Non-pigmented ciliary epithelial cell (primary cell): ENCODE measurements at regions not wholly inside any gene's neighbourhood (a gene's known extent, or its start where the extent isn't known, plus 50 kb on each side); places are given as distances from the start of the nearest gene placed in this dataset.
"Not testable (repeated sequence)": the region's sequence is repeated elsewhere in the genome, so short reads cannot be mapped to it uniquely, and the experiment has no call there.

Experiments
- DNase-seq: peaks from one replicate; pipeline ENCODE4 v3.0.0-alpha.2; 2010; ENCODE audit warnings: low read depth

DNA sequence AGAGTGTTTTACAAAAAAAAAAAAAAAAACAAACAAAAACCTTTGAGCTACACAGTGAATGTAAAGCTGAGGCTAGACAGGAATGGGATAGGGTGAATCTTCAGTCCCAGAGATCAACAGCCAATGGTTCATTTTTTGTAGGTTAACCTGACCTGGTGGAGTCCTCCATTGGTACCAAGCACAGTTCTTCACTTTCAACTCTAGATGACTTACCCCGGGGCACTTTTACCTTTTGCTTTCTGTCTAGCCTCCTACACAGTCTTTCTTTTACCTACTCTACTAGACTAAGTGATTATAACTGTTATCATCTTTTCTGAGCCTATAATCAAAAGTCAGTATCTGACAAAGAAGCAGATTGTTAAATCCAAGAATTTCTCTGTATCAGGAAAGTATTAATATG, 50.9 kb downstream of the ANXA2R start:
- no peak for DNase-seq

DNA sequence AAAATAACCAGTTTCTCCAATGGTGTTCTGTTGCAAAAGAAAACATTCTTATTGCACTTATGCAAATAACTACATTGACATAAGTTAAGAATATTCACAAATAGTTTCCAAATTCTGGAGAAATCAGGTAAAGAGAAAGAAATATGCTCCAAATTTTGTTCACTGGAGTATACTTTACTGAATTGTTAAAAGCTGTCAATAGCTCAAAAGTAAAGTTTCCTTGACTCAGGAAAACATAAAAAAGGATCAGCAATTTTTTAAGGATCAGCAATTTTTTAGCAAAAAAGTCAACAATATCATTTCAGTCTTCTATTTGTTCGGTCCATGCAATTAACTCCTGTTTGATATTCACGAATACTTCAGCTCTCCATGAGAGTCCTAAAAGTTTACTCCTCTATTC, 51.6 kb downstream of the ANXA2R start:
- DNase-seq = no peak

DNA sequence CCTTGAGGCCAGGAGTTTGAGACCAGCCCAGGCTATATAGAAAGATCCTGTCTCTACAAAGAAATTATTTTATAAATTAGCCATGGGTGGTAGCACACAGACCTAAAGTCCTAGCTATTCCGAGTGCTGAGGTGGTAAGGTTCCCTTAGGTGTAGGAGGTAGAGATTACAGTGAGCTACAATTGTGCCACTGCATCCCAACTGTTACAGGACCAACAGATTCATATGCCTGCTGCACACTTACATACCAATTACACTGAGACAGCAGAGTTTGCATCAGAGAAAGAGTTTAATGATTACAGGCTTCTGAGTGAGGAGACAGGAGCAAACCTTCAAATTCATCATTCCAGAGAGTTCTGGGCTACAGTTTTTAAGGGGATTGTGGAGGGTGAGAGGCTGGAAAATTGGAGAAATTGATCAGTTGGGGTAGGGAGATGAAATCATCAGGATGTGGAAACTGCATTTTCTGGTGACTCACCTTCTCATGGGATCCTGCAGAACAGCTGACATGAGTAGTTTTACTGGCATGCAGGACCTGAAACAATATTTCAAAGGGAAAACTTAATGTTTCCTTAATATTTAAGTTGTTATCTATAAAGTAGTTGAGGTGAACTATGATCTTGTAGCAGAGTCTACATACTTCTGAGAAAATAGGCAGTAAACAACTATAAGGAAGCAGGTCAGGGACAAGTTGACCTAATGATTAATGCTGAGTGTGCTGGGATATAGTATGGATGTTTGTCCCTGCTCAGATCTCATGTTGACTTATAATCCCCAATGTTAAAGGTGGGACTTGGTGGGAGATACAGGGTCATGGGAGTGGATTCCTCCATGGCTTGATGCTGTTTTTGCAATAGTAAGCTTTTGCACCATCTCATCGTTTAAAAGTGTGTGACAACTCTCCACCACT, 54.7 kb downstream of the ANXA2R start:
- DNase-seq = no peak

DNA sequence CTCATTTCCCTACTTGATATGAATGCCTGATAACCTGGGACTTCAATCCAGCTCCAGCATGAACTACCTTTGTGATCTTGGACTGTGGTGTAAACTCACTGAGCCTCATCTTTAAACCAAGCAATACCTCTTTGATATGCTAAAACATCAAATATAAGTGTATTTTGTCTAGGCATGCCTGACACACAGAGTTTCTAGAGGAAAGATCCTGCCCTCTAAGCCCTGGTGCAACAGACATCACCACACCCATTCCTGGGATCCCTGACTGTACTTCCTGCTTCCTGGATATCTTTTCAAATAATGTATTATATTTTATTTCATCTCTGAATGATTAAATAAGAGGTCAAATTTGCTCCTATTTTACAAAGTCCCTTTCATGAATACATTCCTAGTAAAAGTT, 55.8 kb downstream of the ANXA2R start:
- no peak for DNase-seq

DNA sequence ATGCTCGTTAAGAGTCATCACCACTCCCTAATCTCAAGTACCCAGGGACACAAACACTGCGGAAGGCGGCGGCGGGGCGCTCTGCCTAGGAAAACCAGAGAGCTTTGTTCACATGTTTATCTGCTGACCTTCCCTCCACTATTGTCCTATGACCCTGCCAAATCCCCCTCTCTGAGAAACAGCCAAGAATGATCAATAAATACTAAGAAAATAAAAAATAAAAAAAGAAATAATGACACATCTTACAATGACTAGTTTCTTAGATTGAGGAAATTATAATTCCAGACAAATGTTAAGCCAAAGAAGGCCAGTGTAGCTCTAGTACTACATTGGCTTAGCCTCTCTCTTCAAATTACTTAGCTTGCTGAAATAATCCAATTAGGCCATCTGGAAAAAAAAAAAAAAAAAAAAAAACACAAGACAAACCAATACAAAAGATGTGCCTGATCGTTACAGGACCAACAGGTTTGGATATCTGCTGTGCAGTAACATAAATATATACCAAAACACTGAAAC, 58.0 kb downstream of the ANXA2R start:
- DNase-seq = no peak

DNA sequence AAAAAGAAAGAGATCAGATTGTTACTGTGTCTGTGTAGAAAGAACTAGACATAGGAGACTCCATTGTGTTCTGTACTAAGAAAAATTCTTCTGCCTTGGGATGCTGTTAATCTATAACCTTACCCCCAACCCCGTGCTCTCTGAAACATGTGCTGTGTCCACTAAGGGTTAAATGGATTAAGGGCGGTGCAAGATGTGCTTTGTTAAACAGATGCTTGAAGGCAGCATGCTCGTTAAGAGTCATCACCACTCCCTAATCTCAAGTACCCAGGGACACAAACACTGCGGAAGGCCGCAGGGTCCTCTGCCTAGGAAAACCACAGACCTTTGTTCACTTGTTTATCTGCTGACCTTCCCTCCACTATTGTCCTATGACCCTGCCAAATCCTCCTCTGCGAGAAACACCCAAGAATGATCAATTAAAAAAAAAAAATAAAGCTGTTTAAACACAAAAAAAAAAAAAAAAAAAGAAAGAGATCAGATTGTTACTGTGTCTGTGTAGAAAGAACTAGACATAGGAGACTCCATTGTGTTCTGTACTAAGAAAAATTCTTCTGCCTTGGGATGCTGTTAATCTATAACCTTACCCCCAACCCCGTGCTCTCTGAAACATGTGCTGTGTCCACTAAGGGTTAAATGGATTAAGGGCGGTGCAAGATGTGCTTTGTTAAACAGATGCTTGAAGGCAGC, 58.6 kb downstream of the ANXA2R start:
- not testable (repeated sequence) for DNase-seq

DNA sequence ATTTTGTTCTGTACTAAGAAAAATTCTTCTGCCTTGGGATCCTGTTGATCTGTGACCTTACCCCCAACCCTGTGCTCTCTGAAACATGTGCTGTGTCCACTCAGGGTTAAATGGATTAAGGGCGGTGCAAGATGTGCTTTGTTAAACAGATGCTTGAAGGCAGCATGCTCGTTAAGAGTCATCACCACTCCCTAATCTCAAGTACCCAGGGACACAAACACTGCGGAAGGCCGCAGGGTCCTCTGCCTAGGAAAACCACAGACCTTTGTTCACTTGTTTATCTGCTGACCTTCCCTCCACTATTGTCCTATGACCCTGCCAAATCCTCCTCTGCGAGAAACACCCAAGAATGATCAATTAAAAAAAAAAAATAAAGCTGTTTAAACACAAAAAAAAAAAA, 59.1 kb downstream of the ANXA2R start:
- not testable (repeated sequence) for DNase-seq

DNA sequence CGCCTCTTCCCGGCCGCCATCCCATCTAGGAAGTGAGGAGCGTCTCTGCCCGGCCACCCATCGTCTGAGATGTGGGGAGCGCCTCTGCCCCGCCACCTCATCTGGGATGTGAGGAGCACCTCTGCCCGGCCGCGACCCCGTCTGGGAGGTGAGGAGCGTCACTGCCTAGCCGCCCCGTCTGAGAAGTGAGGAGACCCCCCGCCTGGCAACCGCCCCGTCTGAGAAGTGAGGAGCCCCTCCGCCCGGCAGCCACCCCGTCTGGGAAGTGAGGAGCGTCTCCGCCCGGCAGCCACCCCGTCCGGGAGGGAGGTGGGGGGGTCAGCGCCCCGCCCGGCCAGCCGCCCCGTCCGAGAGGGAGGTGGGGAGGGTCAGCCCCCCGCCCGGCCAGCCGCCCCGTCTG, 59.7 kb downstream of the ANXA2R start:
- not testable (repeated sequence) for DNase-seq

DNA sequence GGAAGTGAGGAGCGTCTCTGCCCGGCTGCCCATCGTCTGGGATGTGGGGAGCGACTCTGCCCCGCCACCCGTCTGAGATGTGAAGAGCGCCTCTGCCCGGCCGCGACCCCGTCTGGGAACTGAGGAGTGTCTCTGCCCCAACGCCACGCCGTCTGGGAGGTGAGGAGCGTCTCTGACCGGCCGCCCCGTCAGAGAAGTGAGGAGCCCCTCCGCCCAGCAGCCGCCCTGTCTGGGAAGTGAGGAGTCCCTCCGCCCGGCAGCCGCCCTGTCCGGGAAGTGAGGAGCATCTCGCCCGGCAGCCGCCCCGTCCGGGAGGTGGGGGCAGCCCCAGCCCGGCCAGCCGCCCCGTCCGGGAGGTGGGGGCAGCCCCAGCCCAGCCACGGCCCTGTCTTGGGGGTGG, 60.9 kb downstream of the ANXA2R start:
- DNase-seq = not testable (repeated sequence)

DNA sequence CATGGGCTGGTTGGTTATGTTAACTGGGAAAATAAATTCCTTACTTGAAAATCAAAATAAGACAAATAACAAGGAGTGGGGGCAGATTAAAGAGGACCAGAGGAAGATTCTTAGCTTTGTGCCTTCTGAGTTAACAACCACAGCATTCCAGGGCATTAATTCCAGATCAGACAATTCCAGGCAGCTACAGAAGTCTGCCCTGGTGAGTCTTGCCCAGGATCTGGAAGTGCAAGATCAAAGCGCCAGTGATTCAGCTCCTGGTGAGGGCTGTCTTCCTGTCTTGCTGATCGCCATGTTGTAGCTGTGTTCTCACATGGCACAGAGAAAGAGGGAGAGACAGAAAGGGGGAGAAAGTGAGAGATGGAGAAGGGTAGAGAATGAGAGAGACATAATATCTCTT, 65.6 kb downstream of the ANXA2R start:
- DNase-seq = peak; percentile 80

DNA sequence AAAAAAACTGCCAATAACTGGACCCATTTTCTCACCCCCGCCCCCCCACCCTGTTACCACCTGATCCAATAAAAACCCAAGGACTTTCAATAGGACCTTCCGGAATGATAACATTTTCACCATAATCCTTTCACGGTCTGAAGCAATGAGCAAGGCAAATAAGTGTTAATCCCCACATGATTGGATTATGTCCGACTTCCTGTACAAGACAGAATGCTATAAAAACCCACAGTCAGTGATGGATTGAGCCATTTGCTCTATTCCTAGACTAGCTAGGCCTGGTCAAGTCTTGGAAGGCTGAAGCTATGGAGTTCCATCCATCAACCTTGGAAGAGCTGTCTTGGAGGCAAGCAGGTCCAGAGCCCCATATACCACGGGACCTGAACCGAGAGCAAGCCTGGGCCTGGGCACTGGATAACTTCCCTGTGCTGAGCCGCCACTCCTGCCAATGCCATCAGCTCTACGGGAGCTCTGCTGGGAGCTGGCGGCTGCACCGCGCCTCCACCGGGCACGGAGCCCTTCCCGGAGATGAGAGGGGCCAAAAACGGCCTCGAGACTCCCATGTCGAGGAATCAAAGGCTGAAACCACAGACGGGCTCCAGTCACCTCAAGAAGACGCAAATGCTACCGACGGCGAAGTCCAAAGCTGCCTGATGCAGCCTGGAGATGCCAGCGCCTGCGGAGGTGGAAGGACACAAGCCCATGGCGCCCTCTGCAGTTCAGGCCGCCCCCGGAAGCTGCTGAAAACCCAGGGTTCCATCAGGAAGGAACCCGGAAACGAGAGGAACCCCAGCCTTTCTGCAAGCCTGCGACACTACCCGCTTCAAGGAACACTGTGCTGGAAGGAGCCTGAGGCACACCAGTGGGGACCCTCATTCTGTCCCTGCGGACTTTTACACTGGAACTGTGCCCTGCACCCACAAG, 69.2 kb downstream of the ANXA2R start:
- no peak for DNase-seq

DNA sequence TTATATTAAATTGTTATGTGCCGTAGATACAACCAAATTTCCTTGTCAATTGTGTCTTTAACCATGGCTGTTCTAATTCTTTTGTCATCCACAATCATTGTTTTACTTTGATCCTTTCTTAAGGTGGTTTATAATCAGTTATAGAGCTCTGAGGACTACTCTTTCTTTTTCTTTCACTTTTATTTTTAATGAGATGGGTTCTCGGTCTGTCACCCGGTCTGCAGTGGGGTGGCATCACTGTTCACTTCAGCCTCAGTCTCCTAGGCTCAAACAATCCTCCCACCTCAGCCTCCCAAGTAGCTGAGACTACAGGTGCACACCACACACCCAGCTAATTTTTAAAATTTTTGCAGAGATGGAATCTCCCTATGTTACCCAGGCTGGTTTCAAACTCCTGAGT, 74.2 kb downstream of the ANXA2R start:
- DNase-seq = no peak

DNA sequence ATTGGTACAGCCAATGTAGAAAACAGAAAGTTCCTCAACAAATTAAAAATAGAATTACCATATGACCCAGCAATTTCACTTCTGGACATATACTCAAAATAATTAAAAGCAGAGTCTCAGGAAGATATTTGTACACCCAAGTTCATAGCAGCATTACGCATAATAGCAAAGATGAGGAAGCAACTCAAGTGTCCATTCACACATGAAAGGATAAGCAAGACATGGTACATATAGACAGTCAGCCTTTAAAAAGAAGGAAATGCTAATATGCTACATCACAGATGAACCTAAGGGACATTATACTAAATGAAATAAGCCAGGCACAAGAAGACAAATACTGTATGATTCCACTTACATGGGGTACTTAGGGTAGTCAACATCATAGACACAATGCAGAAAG, 76.7 kb downstream of the ANXA2R start:
- no peak for DNase-seq

DNA sequence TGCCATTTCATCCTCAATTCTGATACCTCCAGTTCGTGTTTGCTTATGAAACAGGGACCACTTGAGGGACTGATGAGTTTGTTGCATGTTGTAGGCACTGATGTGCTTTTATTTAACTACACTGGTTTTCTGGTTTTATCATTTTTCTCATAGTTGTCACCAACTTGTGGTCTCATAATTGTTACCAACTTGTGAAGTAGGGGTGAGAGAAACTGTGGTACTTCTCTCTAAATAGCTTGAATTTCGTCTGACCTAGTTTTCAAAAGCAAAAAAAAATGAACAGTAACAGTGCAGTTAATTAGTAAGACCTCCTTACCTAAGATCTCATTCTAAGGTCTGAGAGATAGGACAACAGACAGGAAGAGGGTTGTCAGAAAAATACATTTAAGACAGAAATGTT, 78.0 kb downstream of the ANXA2R start:
- DNase-seq = no peak

DNA sequence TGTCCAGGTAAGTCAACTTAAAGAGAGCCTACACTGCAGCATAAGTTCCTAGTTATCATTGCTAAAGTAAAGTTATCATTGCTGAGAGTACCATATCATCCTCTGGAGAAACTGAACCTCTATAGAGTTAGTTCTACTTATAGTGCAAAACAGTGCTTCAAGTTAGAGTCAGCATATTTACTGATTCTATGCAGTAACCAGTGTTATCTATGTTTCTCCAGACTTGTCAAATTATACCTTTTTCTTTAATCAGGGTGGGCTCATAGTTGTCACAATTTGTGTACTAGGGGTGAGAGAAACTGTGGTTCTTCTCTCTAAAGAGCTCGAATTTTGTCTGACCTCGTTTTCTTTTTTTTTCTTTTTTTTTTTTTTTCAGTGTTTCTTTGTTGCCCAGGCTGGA, 79.6 kb downstream of the ANXA2R start:
- no peak for DNase-seq

DNA sequence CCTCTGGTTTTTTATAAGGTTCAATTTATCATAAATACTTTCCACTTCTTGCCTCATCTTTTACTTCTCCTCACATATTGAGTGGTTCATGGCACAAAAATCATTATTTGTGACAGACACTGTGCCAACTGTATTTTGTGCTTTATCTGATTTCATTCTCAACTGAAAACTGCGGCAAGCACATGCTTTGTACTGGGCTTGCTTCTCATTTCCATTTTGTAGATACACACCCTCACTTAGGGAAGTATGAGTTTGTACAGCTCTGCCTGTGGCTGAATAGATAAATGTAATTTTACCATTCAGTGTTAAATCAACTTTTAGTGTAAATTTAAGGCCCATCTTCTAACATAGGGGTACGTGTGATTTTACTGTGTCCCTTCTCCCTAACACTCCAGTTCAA, 83.6 kb downstream of the ANXA2R start:
- DNase-seq = no peak

DNA sequence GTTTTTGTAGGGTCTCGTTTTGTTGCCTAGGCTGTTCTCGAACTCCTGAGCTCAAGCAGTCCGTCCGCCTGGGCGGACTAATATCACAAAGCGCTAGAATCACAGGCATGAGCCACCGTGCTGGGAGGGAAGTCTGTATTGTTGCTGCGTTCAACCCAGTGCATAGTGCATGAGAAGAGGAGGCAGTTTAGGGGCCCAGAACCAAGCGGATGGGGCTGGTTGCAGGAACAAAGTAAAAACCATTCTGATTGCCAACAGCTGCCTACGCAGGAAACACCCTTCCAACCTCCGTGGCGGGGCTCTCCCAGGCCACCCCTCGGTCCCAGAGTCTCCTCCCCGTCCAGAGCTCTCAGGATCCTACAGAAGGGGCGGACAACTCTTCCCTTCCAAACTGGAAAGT, 87.1 kb downstream of the ANXA2R start:
- DNase-seq = no peak

DNA sequence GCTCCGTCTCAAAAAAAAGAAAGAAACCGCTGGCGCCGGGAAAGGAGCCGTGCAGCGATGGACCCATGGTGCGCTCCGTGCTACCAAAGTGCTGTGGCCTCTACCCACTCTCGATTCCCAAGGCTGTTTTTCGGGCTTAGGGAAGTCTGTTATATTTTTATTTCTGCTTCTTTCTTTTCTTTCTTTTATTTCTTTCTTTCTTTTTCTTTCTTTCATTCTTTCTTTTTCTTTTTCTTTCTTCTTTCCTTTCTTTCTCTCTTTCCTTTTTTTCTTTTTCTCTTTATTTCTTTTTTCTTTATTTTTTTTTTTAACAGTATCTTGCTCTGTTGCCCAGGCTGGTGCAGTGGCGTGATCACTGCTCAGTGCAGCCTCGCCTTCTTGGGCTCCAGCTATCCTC, 87.5 kb downstream of the ANXA2R start:
- no peak for DNase-seq

DNA sequence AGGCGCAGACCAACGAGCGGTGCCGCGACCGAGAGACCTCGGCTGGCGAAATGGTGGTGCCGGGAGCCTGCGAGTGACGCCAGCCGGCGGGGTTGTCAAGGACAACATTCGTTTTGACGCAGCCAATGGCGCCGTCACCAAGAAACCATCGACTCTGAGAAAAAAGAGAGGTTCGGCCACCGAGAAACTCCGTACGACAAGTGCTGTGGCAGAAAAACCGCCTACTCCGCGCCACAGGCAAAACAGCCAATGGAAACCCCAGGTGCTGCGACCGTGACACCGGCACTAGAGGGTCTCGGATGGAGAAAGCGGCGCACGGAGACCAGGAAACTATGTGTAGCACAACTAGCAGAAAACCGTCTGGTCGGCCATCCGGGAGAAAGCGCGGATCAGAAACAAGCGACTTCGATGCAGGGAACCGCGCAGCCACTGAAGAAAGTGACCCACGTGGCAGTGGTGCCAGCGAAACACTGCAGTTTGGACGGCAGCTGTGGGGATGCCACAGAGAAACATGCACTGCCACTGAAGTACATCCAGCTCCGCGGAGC, 88.8 kb downstream of the ANXA2R start:
- no peak for DNase-seq

DNA sequence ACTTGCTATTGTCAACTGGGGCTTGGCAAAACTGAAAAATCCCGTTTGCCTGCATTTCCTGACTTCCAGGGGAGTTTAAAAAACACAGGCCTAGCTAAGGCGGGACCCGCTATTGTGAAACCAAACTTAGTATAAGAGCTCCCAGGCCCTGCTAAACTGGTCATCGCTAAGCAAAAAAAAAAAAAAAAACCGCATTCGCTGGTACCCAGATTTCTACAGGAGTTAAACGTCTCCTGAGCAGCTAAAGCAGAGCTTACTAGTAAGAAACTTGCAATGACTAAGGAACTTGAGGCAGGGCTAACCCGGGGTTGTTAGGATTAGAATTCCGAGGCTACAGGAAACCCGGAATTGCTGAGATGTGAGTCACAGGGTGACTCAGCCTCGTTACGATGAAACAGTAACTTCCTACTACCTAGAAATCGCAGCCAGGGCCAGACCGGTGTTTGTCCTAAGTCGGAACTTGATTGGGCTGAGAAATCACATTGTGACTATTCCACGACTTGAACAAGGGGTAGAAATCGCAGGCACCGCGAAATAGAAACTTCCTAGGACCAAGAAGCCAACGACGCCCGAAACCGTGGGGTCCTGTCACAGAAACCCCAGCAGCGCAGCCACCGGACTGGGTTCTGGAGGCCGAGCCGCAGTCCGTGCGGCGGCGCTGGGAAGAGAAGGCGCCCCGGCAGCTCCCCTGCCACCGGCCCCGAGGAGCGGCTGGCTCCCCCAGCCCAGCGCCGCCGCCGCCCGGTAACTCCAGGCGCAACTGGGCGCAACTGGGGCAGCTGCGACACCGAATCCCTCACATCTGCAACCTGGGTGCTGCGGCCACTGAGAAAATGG, 89.4 kb downstream of the ANXA2R start:
- peak; percentile 100 for DNase-seq

DNA sequence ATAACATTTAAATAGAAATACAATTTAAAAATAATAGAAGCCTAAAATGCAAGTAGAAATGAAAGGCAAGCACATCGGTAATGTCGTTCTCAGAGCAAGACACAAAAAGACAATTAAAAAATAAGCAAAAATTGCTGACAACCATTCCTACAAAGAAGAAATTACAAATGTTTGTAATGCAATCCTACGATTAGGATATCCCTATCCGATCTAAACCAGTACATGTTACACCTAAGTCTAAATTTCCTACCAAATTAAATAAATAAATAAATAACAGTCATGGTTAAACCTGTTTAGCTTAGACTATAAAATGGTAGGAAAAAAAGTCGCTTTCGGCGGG, 90.0 kb downstream of the ANXA2R start:
- DNase-seq = no peak
